ENCODE measurements at regions not wholly inside any gene's neighbourhood (a gene's known extent, or its start where the extent isn't known, plus 50 kb on each side); places are given as distances from the start of the nearest gene placed in this dataset.

DNA sequence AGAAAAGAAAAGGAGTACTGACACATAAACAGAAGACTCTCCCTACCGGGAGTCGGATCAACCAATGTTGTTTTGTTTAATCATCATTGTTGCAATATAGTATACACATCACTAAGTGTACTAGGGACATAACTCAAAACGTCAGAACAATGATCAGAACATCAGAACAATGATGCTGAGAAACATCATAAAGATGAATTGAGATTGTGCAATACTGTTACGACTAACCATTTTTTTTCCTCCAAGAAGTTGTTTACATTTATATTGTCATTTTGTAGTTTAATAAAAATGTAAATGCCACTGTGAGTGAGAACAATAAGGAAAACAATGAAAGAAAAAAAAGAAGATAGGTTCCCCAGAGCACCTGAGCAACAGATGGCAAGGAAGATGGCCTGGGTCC is 663.1 kb upstream of the PCDH15 start:
- DNase-seq (ENCODE audit: low read depth in 1 of 2, low spot score in 1 of 2), result no peak
- TF ChIP-seq, protein P1, sequence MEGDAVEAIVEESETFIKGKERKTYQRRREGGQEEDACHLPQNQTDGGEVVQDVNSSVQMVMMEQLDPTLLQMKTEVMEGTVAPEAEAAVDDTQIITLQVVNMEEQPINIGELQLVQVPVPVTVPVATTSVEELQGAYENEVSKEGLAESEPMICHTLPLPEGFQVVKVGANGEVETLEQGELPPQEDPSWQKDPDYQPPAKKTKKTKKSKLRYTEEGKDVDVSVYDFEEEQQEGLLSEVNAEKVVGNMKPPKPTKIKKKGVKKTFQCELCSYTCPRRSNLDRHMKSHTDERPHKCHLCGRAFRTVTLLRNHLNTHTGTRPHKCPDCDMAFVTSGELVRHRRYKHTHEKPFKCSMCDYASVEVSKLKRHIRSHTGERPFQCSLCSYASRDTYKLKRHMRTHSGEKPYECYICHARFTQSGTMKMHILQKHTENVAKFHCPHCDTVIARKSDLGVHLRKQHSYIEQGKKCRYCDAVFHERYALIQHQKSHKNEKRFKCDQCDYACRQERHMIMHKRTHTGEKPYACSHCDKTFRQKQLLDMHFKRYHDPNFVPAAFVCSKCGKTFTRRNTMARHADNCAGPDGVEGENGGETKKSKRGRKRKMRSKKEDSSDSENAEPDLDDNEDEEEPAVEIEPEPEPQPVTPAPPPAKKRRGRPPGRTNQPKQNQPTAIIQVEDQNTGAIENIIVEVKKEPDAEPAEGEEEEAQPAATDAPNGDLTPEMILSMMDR (IDR thresholded peaks at IDR 0.05; ENCODE audit: insufficient read depth, low read length), result no peak
- TF ChIP-seq, protein P2, sequence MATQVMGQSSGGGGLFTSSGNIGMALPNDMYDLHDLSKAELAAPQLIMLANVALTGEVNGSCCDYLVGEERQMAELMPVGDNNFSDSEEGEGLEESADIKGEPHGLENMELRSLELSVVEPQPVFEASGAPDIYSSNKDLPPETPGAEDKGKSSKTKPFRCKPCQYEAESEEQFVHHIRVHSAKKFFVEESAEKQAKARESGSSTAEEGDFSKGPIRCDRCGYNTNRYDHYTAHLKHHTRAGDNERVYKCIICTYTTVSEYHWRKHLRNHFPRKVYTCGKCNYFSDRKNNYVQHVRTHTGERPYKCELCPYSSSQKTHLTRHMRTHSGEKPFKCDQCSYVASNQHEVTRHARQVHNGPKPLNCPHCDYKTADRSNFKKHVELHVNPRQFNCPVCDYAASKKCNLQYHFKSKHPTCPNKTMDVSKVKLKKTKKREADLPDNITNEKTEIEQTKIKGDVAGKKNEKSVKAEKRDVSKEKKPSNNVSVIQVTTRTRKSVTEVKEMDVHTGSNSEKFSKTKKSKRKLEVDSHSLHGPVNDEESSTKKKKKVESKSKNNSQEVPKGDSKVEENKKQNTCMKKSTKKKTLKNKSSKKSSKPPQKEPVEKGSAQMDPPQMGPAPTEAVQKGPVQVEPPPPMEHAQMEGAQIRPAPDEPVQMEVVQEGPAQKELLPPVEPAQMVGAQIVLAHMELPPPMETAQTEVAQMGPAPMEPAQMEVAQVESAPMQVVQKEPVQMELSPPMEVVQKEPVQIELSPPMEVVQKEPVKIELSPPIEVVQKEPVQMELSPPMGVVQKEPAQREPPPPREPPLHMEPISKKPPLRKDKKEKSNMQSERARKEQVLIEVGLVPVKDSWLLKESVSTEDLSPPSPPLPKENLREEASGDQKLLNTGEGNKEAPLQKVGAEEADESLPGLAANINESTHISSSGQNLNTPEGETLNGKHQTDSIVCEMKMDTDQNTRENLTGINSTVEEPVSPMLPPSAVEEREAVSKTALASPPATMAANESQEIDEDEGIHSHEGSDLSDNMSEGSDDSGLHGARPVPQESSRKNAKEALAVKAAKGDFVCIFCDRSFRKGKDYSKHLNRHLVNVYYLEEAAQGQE (IDR thresholded peaks at IDR 0.05; ENCODE audit: insufficient replicate concordance, low read depth), result no peak
- no peak for TF ChIP-seq GABPA (IDR thresholded peaks at IDR 0.05; ENCODE audit: low read depth)
- TF ChIP-seq SPI1 (IDR thresholded peaks at IDR 0.05; ENCODE audit: borderline replicate concordance, low read depth), result no peak
- TF ChIP-seq POLR2AphosphoS5 (IDR thresholded peaks at IDR 0.05; ENCODE audit: low read depth), result no peak
- H3K4me3 ChIP-seq (replicated peaks; ENCODE audit: insufficient read depth, low read length), result no peak overlapping the region
- H3K27ac ChIP-seq (replicated peaks), result no peak overlapping the region
- no peaks in the 10 kb centered on the region for H3K27me3 ChIP-seq (ENCODE audit: insufficient read depth, poor library complexity, severe bottlenecking)

DNA sequence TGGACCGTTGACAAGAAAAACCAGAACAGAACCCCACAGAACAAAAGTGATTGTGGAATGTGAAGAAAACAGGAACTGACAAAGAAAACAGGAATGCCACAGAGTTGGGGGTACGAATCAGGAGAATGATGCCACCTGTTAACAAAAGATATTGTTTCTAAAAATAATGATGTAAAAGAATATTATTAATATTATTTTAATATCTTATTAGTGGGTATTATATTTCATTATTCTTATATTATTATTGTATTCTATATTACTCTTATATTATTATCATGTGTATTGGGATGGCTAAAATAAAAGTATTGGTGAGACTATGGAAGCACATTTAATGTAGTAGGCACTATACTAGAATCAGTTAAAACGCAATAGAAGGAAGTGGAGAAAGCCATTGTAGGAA is 659.0 kb upstream of the PCDH15 start:
- no peak for DNase-seq (ENCODE audit: low read depth in 1 of 2, low spot score in 1 of 2)
- TF ChIP-seq POLR2AphosphoS5 (IDR thresholded peaks at IDR 0.05; ENCODE audit: low read depth) (no peak), GABPA (IDR thresholded peaks at IDR 0.05; ENCODE audit: low read depth) (no peak), SPI1 (IDR thresholded peaks at IDR 0.05; ENCODE audit: borderline replicate concordance, low read depth) (no peak)
- TF ChIP-seq, protein P1 (IDR thresholded peaks at IDR 0.05; ENCODE audit: insufficient read depth, low read length), result no peak
- TF ChIP-seq, protein P2 (IDR thresholded peaks at IDR 0.05; ENCODE audit: insufficient replicate concordance, low read depth), result no peak
- Histone ChIP-seq H3K27me3 (ENCODE audit: insufficient read depth, poor library complexity, severe bottlenecking) (no peaks in the 10 kb centered on the region), H3K4me3 (replicated peaks; ENCODE audit: insufficient read depth, low read length) (no peak overlapping the region), H3K27ac (replicated peaks) (no peak overlapping the region)

DNA sequence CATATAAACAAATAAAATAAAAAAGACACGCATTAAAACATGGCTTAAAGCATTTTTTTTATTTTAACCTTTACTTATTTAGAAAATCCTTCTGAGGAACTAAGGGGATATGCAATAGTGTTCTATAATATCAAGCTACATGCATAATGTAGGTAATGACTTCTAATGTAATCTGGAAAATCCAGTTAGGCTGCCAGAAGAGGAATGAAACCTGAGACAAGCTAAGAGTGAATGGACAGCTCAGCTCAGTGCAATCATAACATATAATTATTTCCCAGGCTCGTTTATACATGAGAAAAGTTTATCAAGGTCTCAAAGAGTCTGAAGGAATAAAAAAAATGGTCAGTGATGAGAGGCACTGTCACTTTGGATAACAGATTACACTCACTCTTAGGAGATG is 649.0 kb upstream of the PCDH15 start:
- Histone ChIP-seq H3K27ac (replicated peaks) (no peak overlapping the region), H3K27me3 (ENCODE audit: insufficient read depth, poor library complexity, severe bottlenecking) (no peaks in the 10 kb centered on the region), H3K4me3 (replicated peaks; ENCODE audit: insufficient read depth, low read length) (no peak overlapping the region)
- no peak for DNase-seq (ENCODE audit: low read depth in 1 of 2, low spot score in 1 of 2)
- TF ChIP-seq SPI1 (IDR thresholded peaks at IDR 0.05; ENCODE audit: borderline replicate concordance, low read depth) (no peak), POLR2AphosphoS5 (IDR thresholded peaks at IDR 0.05; ENCODE audit: low read depth) (no peak), GABPA (IDR thresholded peaks at IDR 0.05; ENCODE audit: low read depth) (no peak)
- TF ChIP-seq, protein P2 (IDR thresholded peaks at IDR 0.05; ENCODE audit: insufficient replicate concordance, low read depth), result no peak
- TF ChIP-seq, protein P1 (IDR thresholded peaks at IDR 0.05; ENCODE audit: insufficient read depth, low read length), result no peak

Data from HL-60 (cell line).